ENCODE measurements at regions not wholly inside any gene's neighbourhood (a gene's known extent, or its start where the extent isn't known, plus 50 kb on each side); places are given as distances from the start of the nearest gene placed in this dataset.

DNA sequence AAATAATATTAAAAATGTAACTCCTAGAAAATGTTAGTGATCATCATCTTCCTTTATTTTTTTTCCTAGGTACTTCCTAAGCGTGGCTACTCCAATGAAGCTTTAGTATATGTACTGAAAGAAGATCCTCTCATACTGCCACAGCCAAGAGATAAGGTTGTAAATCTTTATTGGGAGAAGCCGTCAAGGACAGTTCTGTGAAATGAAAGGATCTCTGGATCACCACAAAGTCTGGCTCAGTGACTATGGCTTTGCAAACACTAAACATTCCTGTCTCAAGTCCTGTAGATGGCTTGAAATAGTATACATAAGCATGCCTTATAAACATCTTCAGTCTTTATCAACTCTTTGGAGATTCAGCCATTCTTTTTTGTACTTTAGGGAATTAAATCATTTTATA lies 61.2 kb upstream of the DPH5 start:
- intact Hi-C loops (cut with DNase I, micrococcal nuclease) = no loop called here
- Histone ChIP-seq H3K9me3 (no peaks in the 10 kb centered on the region), H3K36me3 (ENCODE audit: low read depth) (no peaks in the 10 kb centered on the region), H3K4me1 (ENCODE audit: low read depth) (no peaks in the 10 kb centered on the region), H3K4me3 (no peak overlapping the region)
- DNase-seq (no peak), ATAC-seq (no peak)
- TF ChIP-seq, protein P1, sequence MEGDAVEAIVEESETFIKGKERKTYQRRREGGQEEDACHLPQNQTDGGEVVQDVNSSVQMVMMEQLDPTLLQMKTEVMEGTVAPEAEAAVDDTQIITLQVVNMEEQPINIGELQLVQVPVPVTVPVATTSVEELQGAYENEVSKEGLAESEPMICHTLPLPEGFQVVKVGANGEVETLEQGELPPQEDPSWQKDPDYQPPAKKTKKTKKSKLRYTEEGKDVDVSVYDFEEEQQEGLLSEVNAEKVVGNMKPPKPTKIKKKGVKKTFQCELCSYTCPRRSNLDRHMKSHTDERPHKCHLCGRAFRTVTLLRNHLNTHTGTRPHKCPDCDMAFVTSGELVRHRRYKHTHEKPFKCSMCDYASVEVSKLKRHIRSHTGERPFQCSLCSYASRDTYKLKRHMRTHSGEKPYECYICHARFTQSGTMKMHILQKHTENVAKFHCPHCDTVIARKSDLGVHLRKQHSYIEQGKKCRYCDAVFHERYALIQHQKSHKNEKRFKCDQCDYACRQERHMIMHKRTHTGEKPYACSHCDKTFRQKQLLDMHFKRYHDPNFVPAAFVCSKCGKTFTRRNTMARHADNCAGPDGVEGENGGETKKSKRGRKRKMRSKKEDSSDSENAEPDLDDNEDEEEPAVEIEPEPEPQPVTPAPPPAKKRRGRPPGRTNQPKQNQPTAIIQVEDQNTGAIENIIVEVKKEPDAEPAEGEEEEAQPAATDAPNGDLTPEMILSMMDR (IDR thresholded peaks at IDR 0.05) = no peak

DNA sequence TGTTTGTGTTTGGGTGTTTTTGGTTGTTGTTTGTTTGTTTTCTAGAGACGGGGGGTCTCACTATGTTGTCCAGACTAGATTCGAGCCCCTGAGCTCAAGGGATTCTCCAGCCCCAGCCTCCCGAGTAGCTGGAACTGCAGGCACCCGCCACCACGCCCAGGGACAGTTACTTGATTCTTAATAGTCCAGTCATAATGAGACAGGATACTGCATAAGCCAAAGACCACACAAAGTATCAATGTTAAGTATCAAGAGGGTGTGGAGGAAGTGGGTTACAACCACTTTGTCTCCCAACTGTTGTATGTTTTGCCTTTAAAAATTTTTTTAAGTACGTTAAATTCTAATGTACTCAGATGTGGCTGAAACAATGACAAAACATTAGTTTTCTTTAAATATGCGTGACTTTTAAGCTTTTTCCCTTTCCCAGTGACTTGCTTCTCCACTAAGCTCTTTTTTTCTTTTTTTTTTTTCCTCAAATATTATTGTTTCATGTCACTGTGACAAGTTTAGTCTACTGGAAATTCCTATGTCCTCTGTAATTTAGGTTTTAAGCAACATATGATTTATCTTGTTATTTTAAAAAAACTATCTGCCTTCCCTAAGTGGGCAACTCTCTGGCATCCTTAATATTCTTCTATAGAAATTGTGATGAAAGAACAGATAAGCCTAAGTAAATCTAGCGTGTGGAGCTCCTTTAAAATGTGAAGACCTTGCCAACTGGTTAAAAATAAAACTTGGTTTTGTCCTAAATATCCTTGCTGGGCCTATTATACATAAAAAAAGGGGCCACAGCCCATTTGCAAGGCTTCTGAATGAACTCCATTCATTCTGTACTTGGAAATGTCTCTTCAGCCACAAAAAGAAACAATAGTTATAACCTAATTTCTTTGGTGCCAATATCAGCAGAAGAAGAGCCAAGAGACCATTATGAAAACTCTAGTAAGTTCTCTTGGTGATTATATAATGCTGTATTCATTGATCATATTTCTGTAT lies 56.2 kb upstream of the DPH5 start:
- Histone ChIP-seq H3K9me3 (no peaks in the 10 kb centered on the region), H3K4me1 (ENCODE audit: low read depth) (no peaks in the 10 kb centered on the region), H3K4me3 (no peak overlapping the region), H3K36me3 (ENCODE audit: low read depth) (no peaks in the 10 kb centered on the region)
- peak; percentile 58 for ATAC-seq
- TF ChIP-seq, protein P1 (IDR thresholded peaks at IDR 0.05) = no peak
- intact Hi-C loops (cut with DNase I, micrococcal nuclease) = no loop called here
- peak in 1 of 3 donors; percentile 2 for DNase-seq

DNA sequence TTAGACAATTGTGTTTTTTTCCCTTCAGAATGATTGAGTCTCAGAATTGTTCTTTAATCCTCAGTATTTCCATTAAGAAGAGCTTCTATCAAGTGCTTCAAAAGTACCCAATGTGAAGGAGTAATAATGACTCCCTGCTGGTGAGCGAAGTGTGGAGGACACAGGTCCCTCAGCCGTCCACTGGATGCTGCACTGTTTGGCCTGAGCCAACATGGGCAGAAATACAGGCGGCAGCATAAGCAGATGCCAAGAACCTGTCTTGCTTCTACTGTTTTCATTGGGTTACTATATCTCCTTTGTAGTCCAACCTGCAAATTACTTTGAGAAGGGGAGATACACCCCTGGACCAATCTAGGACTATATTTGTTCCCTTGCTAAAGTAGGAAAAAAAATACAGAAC lies 55.3 kb upstream of the DPH5 start:
- DNase-seq (no peak), ATAC-seq (no peak)
- Histone ChIP-seq H3K4me1 (ENCODE audit: low read depth) (no peaks in the 10 kb centered on the region), H3K36me3 (ENCODE audit: low read depth) (no peaks in the 10 kb centered on the region), H3K4me3 (no peak overlapping the region), H3K9me3 (no peaks in the 10 kb centered on the region)
- intact Hi-C loops (cut with DNase I, micrococcal nuclease) = no loop called here
- TF ChIP-seq, protein P1 (IDR thresholded peaks at IDR 0.05) = no peak

DNA sequence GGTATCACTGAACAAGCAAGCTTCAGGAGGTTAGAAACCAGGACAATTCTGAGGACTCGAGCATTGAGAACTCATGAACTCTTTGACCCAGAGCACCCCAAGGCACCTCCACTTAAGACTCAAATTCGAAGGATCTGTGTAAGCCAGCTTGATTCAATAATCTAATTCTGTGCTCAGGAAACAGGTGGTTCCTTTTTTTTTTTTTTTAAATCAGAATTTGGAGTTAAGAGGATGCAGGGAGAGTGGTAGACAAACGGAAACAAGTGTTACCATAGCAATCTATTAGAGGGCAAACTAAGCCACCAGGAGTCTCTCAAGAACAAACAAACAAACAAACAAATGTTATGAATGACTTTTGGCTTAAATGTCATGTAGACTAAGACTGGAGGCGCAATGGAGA lies 53.8 kb upstream of the DPH5 start:
- H3K36me3 ChIP-seq (ENCODE audit: low read depth) = no peaks in the 10 kb centered on the region
- no peaks in the 10 kb centered on the region for H3K9me3 ChIP-seq
- TF ChIP-seq, protein P1 (IDR thresholded peaks at IDR 0.05) = no peak
- H3K4me3 ChIP-seq = no peak overlapping the region
- H3K4me1 ChIP-seq (ENCODE audit: low read depth) = no peaks in the 10 kb centered on the region
- intact Hi-C loops (cut with DNase I, micrococcal nuclease) = no loop called here
- ATAC-seq = no peak
- no peak for DNase-seq

DNA sequence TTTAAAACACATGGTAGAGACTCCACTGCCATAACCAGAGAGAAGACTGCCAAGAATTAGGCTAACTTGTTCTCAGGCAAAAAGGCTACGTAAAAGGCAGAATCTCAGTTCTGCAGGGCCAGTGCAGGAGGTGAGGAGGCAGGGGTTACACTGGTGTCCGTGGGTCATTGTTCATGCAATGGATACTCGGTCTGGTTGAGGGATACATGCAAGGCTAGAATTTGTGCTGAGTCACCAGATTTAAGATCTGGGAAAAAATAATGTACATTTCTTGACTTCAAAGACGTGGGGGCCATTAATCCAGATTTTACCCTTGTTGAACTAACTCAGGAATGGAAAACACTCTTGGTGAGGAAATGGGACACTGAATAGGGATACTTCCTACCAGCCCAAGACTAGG lies 52.3 kb upstream of the DPH5 start:
- ATAC-seq (no peak), DNase-seq (no peak)
- TF ChIP-seq, protein P1 (IDR thresholded peaks at IDR 0.05) = no peak
- intact Hi-C loops (cut with DNase I, micrococcal nuclease) = no loop called here
- no peak overlapping the region for H3K4me3 ChIP-seq
- no peaks in the 10 kb centered on the region for H3K36me3 ChIP-seq (ENCODE audit: low read depth)
- no peaks in the 10 kb centered on the region for H3K4me1 ChIP-seq (ENCODE audit: low read depth)
- H3K9me3 ChIP-seq = no peaks in the 10 kb centered on the region

Measured in mucosa of descending colon (tissue), 3 donors.